ENCODE measurements at regions not wholly inside any gene's neighbourhood (a gene's known extent, or its start where the extent isn't known, plus 50 kb on each side); places are given as distances from the start of the nearest gene placed in this dataset.

DNA sequence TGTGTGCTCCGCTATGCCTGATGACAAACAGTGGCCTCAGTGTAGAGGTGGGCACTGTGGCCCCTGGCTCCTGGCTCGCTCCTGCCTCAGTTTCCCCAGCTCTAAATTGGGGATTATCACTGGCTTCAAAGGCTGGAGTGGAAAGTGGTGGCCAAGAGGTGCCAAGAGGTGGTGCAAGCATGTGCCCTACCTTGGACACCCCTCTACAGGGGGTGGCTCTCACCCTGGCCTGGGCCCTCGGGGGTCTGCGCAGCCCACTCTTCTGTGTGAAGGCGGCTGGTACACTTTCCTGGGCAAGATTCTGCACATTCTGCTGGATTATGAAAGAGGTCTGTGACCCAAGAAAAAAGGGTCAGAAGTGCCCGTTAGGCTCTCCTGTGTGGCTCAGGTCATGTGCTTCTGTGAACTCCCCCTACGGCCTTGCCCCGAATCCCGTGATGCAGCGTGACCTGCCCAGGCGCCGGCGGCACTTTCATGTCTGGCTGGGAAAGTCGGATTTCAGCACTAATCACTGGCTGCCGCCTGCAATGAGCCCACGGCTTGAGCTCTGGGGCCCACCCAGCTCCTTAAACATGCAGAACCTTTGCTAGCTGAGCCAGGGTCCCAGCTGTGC lies 57.3 kb upstream of the SPN start (continued):
- TF ChIP-seq, protein P1, sequence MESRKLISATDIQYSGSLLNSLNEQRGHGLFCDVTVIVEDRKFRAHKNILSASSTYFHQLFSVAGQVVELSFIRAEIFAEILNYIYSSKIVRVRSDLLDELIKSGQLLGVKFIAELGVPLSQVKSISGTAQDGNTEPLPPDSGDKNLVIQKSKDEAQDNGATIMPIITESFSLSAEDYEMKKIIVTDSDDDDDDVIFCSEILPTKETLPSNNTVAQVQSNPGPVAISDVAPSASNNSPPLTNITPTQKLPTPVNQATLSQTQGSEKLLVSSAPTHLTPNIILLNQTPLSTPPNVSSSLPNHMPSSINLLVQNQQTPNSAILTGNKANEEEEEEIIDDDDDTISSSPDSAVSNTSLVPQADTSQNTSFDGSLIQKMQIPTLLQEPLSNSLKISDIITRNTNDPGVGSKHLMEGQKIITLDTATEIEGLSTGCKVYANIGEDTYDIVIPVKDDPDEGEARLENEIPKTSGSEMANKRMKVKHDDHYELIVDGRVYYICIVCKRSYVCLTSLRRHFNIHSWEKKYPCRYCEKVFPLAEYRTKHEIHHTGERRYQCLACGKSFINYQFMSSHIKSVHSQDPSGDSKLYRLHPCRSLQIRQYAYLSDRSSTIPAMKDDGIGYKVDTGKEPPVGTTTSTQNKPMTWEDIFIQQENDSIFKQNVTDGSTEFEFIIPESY (CRISPR knock-in tag; IDR thresholded peaks at IDR 0.05), result peak; percentile 69
- TF ChIP-seq EP300 (IDR thresholded peaks at IDR 0.05; ENCODE audit: low read depth in 2 of 2, low read length in 2 of 2) (peak; percentile 90 to 93; a peak in 3 of 4 replicates), EP300 (CRISPR knock-in tag; IDR thresholded peaks at IDR 0.05; ENCODE audit: borderline replicate concordance) (peak; percentile 89), NR2F1 (CRISPR knock-in tag; IDR thresholded peaks at IDR 0.05) (peak; percentile 86 to 92; a peak in 3 of 4 replicates), ZSCAN21 (CRISPR knock-in tag; IDR thresholded peaks at IDR 0.05; ENCODE audit: borderline replicate concordance) (peak; percentile 34; the same call in 1 of the 2 replicates), SP5 (CRISPR knock-in tag; IDR thresholded peaks at IDR 0.05; ENCODE audit: borderline replicate concordance, low read depth) (peak; percentile 77), ZNF143 (CRISPR knock-in tag; IDR thresholded peaks at IDR 0.05) (peak; percentile 80), NKX3-1 (CRISPR knock-in tag; IDR thresholded peaks at IDR 0.05) (peak; percentile 48; the same call in 1 of the 2 replicates), BCL6 (CRISPR knock-in tag; IDR thresholded peaks at IDR 0.05) (peak; percentile 91), CEBPG (CRISPR knock-in tag; IDR thresholded peaks at IDR 0.05) (peak; percentile 56), NCOR1 (IDR thresholded peaks at IDR 0.05; ENCODE audit: borderline replicate concordance, low read length) (peak; percentile 77; the same call in 1 of the 2 replicates), MIXL1 (CRISPR knock-in tag; IDR thresholded peaks at IDR 0.05) (peak; percentile 66), HNRNPLL (IDR thresholded peaks at IDR 0.05; ENCODE audit: low read depth, low read length, poor library complexity, severe bottlenecking) (peak; percentile 48), NCOA2 (CRISPR knock-in tag; IDR thresholded peaks at IDR 0.05) (peak; percentile 95), FOXO1 (CRISPR knock-in tag; IDR thresholded peaks at IDR 0.05) (peak; percentile 68), RXRB (CRISPR knock-in tag; IDR thresholded peaks at IDR 0.05; ENCODE audit: borderline replicate concordance) (peak; percentile 96), SKI (IDR thresholded peaks at IDR 0.05; ENCODE audit: partially characterized antibody) (peak; percentile 94), HMG20A (CRISPR knock-in tag; IDR thresholded peaks at IDR 0.05; ENCODE audit: borderline replicate concordance) (peak; percentile 80; the same call in 1 of the 2 replicates), ZMYM3 (CRISPR knock-in tag; IDR thresholded peaks at IDR 0.05) (0 out of 2 replicates have a peak, but pooled peaks have one; percentile 60), KMT2B (CRISPR knock-in tag; IDR thresholded peaks at IDR 0.05) (peak; percentile 55; the same call in 1 of the 2 replicates), KDM2A (CRISPR knock-in tag; IDR thresholded peaks at IDR 0.05; ENCODE audit: borderline replicate concordance, low read depth) (peak; percentile 81)
- TF ChIP-seq, protein P2, sequence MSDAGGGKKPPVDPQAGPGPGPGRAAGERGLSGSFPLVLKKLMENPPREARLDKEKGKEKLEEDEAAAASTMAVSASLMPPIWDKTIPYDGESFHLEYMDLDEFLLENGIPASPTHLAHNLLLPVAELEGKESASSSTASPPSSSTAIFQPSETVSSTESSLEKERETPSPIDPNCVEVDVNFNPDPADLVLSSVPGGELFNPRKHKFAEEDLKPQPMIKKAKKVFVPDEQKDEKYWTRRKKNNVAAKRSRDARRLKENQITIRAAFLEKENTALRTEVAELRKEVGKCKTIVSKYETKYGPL (CRISPR knock-in tag; IDR thresholded peaks at IDR 0.05), result peak; percentile 43; the same call in 1 of the 2 replicates
- TF ChIP-seq, protein P3, sequence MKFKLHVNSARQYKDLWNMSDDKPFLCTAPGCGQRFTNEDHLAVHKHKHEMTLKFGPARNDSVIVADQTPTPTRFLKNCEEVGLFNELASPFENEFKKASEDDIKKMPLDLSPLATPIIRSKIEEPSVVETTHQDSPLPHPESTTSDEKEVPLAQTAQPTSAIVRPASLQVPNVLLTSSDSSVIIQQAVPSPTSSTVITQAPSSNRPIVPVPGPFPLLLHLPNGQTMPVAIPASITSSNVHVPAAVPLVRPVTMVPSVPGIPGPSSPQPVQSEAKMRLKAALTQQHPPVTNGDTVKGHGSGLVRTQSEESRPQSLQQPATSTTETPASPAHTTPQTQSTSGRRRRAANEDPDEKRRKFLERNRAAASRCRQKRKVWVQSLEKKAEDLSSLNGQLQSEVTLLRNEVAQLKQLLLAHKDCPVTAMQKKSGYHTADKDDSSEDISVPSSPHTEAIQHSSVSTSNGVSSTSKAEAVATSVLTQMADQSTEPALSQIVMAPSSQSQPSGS (CRISPR knock-in tag; IDR thresholded peaks at IDR 0.05), result peak; percentile 56; the same call in 1 of the 2 replicates
- TF ChIP-seq, protein P4, sequence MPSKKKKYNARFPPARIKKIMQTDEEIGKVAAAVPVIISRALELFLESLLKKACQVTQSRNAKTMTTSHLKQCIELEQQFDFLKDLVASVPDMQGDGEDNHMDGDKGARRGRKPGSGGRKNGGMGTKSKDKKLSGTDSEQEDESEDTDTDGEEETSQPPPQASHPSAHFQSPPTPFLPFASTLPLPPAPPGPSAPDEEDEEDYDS (CRISPR knock-in tag; IDR thresholded peaks at IDR 0.05), result peak; percentile 32; the same call in 1 of the 2 replicates

Measured in HepG2 (cell line).